NB4 (cell line): ENCODE measurements at regions not wholly inside any gene's neighbourhood (a gene's known extent, or its start where the extent isn't known, plus 50 kb on each side); places are given as distances from the start of the nearest gene placed in this dataset.

Source experiments
- POLR2A ChIP-seq: IDR thresholded peaks from 2 replicates; pipeline ENCODE4 v1.6.1; 2011; ENCODE audit warnings: mild to moderate bottlenecking; ENCODE audit not compliant: insufficient read length; ENCODE audit errors: extremely low read depth
- TF ChIP-seq, protein P1 (sequence below): IDR thresholded peaks from one replicate; pipeline ENCODE4 v1.5.1; 2012; ENCODE audit warnings: low read depth, low read length
- TF ChIP-seq, protein P2 (sequence below): IDR thresholded peaks from 2 replicates; pipeline ENCODE4 v1.6.1; 2011; ENCODE audit warnings: low read depth, low read length

DNA sequence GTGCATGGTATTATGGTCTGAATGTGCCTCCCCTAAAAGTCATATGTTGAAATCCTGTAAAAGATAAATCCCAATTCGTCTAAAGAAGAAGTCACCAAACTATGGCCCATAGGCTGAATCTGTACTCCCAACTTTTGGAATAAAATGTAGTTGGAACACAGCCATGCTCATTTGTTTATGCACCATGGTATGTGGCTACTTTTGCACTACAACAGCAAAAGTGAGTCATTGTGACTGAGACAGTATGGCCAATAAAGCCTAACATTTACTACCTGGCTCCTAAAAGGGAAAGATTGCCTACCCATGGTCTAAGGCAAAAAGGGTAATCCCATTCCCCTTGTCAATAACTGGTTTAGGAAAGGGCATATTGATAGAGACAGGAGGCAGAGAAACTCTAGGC lies 101.8 kb downstream of the LRIG3 start:
- TF ChIP-seq, protein P1, sequence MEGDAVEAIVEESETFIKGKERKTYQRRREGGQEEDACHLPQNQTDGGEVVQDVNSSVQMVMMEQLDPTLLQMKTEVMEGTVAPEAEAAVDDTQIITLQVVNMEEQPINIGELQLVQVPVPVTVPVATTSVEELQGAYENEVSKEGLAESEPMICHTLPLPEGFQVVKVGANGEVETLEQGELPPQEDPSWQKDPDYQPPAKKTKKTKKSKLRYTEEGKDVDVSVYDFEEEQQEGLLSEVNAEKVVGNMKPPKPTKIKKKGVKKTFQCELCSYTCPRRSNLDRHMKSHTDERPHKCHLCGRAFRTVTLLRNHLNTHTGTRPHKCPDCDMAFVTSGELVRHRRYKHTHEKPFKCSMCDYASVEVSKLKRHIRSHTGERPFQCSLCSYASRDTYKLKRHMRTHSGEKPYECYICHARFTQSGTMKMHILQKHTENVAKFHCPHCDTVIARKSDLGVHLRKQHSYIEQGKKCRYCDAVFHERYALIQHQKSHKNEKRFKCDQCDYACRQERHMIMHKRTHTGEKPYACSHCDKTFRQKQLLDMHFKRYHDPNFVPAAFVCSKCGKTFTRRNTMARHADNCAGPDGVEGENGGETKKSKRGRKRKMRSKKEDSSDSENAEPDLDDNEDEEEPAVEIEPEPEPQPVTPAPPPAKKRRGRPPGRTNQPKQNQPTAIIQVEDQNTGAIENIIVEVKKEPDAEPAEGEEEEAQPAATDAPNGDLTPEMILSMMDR, result no peak
- no peak for TF ChIP-seq POLR2A
- TF ChIP-seq, protein P2, sequence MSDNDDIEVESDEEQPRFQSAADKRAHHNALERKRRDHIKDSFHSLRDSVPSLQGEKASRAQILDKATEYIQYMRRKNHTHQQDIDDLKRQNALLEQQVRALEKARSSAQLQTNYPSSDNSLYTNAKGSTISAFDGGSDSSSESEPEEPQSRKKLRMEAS, result no peak
